Gastroesophageal sphincter (tissue), 3 donors: ENCODE measurements at regions not wholly inside any gene's neighbourhood (a gene's known extent, or its start where the extent isn't known, plus 50 kb on each side); places are given as distances from the start of the nearest gene placed in this dataset.

Experiments
- CTCF ChIP-seq, 4 experiments: fragments of 200-600 bp in 2 of 4; fragments of 450-650 bp in 2 of 4; sonication (generic) in 1 of 4; IDR thresholded peaks; one replicate each; pipeline ENCODE4 v1.5.1; 2017 to 2019; ENCODE audit warnings: antibody characterized with exemption in 4 of 4, mild to moderate bottlenecking in 2 of 4, moderate library complexity in 2 of 4
- EP300 ChIP-seq: sonication (generic); formaldehyde crosslinking; IDR thresholded peaks from one replicate; pipeline ENCODE4 v1.6.1; 2017; ENCODE audit warnings: antibody characterized with exemption, mild to moderate bottlenecking
- POLR2A ChIP-seq, 2 donors: fragments of 450-650 bp; IDR thresholded peaks; one replicate each; pipeline ENCODE4 v1.6.1; 2017; ENCODE audit warnings: antibody characterized with exemption in 2 of 2, mild to moderate bottlenecking in 2 of 2, moderate library complexity in 1 of 2

GRCh38 chr7:153541903-153542302 lies 510.3 kb upstream of the DPP6 start:
- TF ChIP-seq EP300 (no peak), CTCF (IDR thresholded peaks at IDR 0.05) (no peak), POLR2A (IDR thresholded peaks at IDR 0.05) (no peak)
